Tibial nerve (tissue), 4 donors: ENCODE measurements at regions not wholly inside any gene's neighbourhood (a gene's known extent, or its start where the extent isn't known, plus 50 kb on each side); places are given as distances from the start of the nearest gene placed in this dataset.

Source experiments
- DNase-seq, 2 donors: peaks; one replicate each; pipeline ENCODE4 v3.0.0-alpha.2; 2019; ENCODE audit warnings: low spot score in 2 of 2
- H3K27ac ChIP-seq, 4 donors: fragments of 200-600 bp; sonication (generic) in 3 of 4; one replicate each; pipeline ENCODE4 v1.5.1; 2017 to 2019; ENCODE audit warnings: mild to moderate bottlenecking in 1 of 4
- H3K27me3 ChIP-seq, 2 donors: fragments of 200-600 bp; sonication (generic) in 1 of 2; one replicate each; pipeline versions ENCODE4 v1.5.1 to v1.6.0; 2017 to 2019
- H3K36me3 ChIP-seq, 3 donors: fragments of 200-600 bp; sonication (generic); one replicate each; pipeline ENCODE4 v1.5.1; 2018 to 2019
- H3K4me1 ChIP-seq, 4 donors: fragments of 200-600 bp; sonication (generic) in 3 of 4; one replicate each; pipeline ENCODE4 v1.5.1; 2017 to 2019
- H3K4me3 ChIP-seq, 4 donors: fragments of 200-600 bp; sonication (generic) in 3 of 4; one replicate each; pipeline ENCODE4 v1.5.1; 2017 to 2019; ENCODE audit warnings: mild to moderate bottlenecking in 1 of 4, moderate library complexity in 1 of 4
- H3K9me3 ChIP-seq, 4 donors: fragments of 200-600 bp; sonication (generic) in 3 of 4; one replicate each; pipeline ENCODE4 v1.5.1; 2017 to 2019
- EP300 ChIP-seq, 2 donors: sonication (generic); formaldehyde crosslinking; IDR thresholded peaks; one replicate each; pipeline ENCODE4 v1.6.1; 2017; ENCODE audit warnings: antibody characterized with exemption in 2 of 2, mild to moderate bottlenecking in 1 of 2
- POLR2A ChIP-seq, 2 donors: fragments of 450-650 bp; IDR thresholded peaks; one replicate each; pipeline ENCODE4 v1.6.1; 2017; ENCODE audit warnings: antibody characterized with exemption in 2 of 2, mild to moderate bottlenecking in 2 of 2, moderate library complexity in 2 of 2
- WGBS, 2 donors: methylation state at CpG; one replicate each; pipeline ENCODE4 v1.1.5; 2018; 5-methylcytosine and 5-hydroxymethylcytosine counted together
- TF ChIP-seq, protein P1 (sequence below), 5 experiments: fragments of 200-600 bp in 3 of 5; fragments of 450-650 bp in 2 of 5; sonication (generic) in 3 of 5; IDR thresholded peaks; one replicate each; pipeline ENCODE4 v1.5.1; 2016 to 2019; ENCODE audit warnings: antibody characterized with exemption in 5 of 5, mild to moderate bottlenecking in 3 of 5, moderate library complexity in 2 of 5

DNA sequence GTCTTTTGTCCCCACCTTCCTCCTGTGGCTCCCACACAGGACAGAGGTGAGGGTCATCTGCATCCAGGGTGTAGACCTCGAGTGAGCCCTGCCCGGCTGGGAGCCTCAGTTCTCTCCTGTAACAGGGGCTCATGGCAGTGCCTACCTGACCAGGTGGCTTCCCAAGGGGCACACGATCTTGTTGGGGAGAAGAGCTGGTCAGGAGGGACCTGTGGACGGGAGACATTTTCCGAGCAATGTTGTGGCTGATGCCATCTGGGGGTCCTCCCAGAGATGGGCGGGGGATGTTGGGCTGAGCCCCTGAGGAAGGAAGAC is 51.9 kb downstream of the CEBPB start:
- no peak overlapping the region for H3K4me3 ChIP-seq

DNA sequence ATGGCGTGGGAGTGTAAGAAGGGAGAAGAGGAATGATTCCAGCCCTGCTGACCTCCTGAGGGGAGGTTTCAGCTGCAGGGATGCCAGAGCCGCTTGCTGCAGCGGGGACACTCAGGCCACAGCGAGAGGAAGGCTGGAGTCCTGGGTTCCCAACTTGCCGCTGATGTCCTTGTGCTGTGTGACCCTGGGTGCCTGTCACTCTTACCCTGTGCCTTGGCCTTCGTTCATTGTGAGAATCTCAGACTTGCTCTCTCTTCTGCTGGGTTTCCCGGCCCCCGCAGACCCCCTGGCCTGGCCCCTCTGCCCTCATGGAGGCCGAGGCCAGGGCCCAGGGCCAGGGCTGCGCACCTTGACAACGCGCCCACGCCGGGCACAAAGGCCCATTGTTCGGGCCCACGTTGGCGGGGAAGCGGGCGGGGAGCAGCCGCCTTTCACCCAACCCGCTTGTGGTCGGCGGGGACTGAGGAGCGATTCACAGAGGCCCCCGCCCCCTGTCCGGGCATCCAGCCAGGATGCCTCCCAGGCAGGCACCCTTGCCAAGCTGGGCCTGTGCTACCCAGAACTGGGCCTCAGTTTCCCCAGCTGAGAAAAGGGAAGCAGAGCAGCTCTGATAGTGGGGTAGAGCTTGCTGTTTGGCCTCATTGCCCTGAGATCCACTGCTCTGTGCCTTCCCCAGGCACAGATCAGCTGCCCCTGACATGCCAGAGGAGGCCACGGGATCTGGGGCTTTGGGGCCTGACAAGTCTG is 52.4 kb downstream of the CEBPB start:
- no peaks in the 10 kb centered on the region for H3K36me3 ChIP-seq
- H3K4me3 ChIP-seq: no peak overlapping the region
- H3K27ac ChIP-seq: peak overlapping the region; percentile 54 to 83 (median 68)
- peak in 1 of 2 donors; percentile 44 for DNase-seq
- H3K27me3 ChIP-seq: no peaks in the 10 kb centered on the region
- WGBS, 2 donors: 38 to 44% methylated on average over 15 to 24 of the region's 27 CpGs
- peak; percentile 56 to 92 for TF ChIP-seq EP300 (IDR thresholded peaks at IDR 0.05)
- no peak for TF ChIP-seq POLR2A (IDR thresholded peaks at IDR 0.05)
- no peaks in the 10 kb centered on the region for H3K9me3 ChIP-seq
- H3K4me1 ChIP-seq: peaks cover 0 to 59% (median 15%) of the 10 kb centered on the region in 4 donors

More for the DNA sequence above, 51.9 kb downstream of the CEBPB start:
- TF ChIP-seq EP300 (IDR thresholded peaks at IDR 0.05) (no peak), POLR2A (IDR thresholded peaks at IDR 0.05) (no peak)
- TF ChIP-seq, protein P1, sequence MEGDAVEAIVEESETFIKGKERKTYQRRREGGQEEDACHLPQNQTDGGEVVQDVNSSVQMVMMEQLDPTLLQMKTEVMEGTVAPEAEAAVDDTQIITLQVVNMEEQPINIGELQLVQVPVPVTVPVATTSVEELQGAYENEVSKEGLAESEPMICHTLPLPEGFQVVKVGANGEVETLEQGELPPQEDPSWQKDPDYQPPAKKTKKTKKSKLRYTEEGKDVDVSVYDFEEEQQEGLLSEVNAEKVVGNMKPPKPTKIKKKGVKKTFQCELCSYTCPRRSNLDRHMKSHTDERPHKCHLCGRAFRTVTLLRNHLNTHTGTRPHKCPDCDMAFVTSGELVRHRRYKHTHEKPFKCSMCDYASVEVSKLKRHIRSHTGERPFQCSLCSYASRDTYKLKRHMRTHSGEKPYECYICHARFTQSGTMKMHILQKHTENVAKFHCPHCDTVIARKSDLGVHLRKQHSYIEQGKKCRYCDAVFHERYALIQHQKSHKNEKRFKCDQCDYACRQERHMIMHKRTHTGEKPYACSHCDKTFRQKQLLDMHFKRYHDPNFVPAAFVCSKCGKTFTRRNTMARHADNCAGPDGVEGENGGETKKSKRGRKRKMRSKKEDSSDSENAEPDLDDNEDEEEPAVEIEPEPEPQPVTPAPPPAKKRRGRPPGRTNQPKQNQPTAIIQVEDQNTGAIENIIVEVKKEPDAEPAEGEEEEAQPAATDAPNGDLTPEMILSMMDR (IDR thresholded peaks at IDR 0.05): no peak
- no peaks in the 10 kb centered on the region for H3K36me3 ChIP-seq
- no peaks in the 10 kb centered on the region for H3K27me3 ChIP-seq
- 35 to 66% methylated on average over 6 of the region's 6 CpGs for WGBS, 2 donors
- H3K4me1 ChIP-seq: peaks cover 0 to 62% (median 15%) of the 10 kb centered on the region in 4 donors
- DNase-seq: no peak
- peak overlapping the region; percentile 54 to 83 (median 68) for H3K27ac ChIP-seq
- H3K9me3 ChIP-seq: no peaks in the 10 kb centered on the region

DNA sequence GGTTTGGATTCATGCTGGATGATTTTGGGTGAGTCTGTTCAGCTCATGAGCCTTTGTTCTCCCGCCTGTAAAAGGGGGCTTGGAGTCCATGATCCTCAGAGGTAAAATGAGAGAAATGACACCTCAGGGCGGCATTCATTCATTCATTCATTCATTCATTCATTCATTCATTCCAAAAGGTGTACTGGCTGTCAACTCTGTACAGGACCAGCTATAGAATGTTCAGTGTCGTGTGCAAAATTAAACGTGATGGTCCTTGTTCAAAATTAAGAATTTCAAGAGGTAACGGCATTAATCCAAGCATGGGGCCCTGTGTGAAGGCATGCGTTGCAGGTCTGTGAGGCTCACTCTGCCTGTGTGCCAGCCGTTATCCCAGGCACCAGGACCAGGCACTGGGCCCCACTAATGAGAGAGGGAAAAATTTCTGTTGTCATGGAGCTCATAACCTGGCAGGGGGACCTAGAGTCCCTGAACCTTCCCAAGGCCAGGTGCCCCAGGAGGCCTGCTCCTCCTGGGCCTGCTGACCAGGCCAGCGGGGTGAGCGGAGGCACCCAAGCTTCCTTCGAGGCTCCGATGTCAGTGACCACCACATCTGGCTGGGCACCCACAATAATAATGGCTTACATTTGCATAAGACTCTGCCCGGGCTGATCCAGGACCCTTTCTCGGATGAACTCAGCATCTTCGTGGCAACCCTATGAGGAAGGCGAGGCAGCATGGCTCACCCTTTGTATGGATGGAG is 53.2 kb downstream of the CEBPB start:
- DNase-seq: no peak
- Histone ChIP-seq H3K27ac (peak overlapping the region; percentile 51 to 83 (median 68)), H3K36me3 (no peaks in the 10 kb centered on the region), H3K4me3 (no peak overlapping the region), H3K9me3 (no peaks in the 10 kb centered on the region), H3K27me3 (no peaks in the 10 kb centered on the region), H3K4me1 (peaks cover 0 to 56% (median 15%) of the 10 kb centered on the region in 4 donors)
- 55 to 59% methylated on average over 15 of the region's 15 CpGs for WGBS, 2 donors
- TF ChIP-seq, protein P1 (IDR thresholded peaks at IDR 0.05): no peak
- TF ChIP-seq EP300 (IDR thresholded peaks at IDR 0.05) (no peak), POLR2A (IDR thresholded peaks at IDR 0.05) (no peak)

DNA sequence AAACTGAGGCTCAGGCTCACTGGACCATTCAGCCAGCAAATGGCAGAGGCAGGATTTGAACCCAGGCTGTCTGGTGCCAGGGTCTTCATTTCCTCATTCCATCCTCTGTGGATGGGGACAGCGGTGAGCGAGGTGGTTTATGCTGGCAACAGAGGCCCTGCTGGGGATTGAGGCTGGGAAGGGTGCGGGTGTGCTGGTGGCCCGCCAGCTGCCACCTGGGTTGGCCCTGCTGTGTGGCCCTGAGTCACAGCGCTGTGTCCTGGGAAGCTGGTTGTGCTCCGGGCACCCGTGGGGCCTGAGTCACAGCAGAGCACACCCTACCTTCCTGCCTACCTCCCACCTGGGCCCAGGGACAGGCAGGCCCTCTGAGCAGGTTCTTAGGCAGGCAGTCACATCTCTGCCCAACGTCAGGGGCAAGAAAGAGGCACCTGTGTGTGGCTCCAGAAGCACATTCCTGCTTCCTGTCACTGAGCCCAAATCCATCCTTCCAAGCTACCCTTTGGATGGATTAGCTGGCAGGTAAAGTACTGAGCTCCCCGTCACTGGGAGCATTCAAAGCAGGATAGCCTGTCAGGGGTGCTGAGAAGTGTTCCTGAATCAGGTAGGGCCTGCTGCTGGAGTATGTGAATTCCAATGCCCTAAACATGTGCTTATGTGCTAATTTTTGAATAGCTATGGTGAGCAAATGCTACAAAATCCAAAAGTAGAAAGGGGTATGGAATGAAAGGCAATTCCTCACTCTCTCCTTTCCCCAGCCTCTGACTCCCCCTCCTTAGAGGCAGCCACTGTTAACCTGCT is 53.9 kb downstream of the CEBPB start:
- TF ChIP-seq, protein P1 (IDR thresholded peaks at IDR 0.05): no peak
- no peak for TF ChIP-seq EP300 (IDR thresholded peaks at IDR 0.05)
- TF ChIP-seq POLR2A (IDR thresholded peaks at IDR 0.05): no peak
- Histone ChIP-seq H3K9me3 (no peaks in the 10 kb centered on the region), H3K4me3 (no peak overlapping the region), H3K27ac (peak overlapping the region; percentile 51 to 83 (median 68)), H3K4me1 (peaks cover 0 to 56% (median 15%) of the 10 kb centered on the region in 4 donors), H3K36me3 (no peaks in the 10 kb centered on the region), H3K27me3 (no peaks in the 10 kb centered on the region)
- 76 to 86% methylated on average over 8 to 9 of the region's 9 CpGs for whole genome bisulfite sequencing, 2 donors
- DNase-seq: no peak

DNA sequence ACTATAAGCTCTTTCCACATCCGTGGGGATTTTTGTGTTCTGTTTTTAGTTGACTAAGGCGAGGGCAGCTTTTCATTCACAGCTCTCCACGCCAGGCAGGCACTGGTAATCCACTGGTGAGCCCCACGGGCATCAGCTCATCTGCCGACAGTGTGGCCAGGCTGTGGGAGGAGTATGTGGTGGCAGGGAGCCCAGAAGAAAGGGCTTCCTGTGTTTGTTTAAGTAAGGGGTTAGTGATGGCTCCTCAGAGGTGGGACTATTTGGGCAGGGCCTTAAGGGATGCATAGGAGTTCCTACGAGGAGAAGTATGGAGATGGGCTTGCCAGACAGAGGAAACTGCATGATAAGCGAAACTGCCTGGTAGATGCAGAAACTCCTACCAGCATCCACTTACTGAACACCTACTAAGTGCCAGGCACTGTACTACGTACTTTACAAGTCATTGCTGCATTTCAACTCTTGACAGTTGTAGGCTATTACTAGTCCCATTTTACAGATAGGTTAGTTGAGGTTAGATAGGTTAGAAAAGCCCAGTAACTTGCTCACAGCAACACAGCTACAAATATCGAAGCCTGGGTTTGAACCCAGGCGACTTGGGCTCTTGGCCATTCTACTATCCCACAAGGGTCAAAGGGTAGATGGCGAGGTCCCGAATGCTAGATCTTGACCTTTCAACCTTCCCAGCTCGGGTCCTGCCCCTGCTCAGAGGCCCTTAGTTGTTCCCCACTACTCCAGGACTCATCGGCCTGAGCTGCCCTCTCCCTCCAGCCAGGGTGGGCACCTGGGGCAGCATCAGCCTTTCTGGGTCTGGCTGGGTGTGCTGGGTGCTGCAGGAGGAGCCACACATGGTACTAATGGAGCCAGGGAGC is 55.1 kb downstream of the CEBPB start:
- Histone ChIP-seq H3K27ac (peak overlapping the region in 2 of 4 donors; percentile 76 to 83), H3K27me3 (no peaks in the 10 kb centered on the region), H3K9me3 (no peaks in the 10 kb centered on the region), H3K36me3 (no peaks in the 10 kb centered on the region), H3K4me3 (no peak overlapping the region), H3K4me1 (peaks cover 0 to 56% (median 15%) of the 10 kb centered on the region in 4 donors)
- no peak for DNase-seq
- TF ChIP-seq EP300 (IDR thresholded peaks at IDR 0.05): no peak
- TF ChIP-seq, protein P1 (IDR thresholded peaks at IDR 0.05): no peak
- no peak for TF ChIP-seq POLR2A (IDR thresholded peaks at IDR 0.05)
- WGBS, 2 donors: 41 to 57% methylated on average over 13 to 14 of the region's 14 CpGs
